Dendritic cell treated with granulocyte-macrophage colony-stimulating factor and Interleukin-4, amounts not matched to agents 40 ng/mL and 50 ng/mL, for 4 days (primary cell): ENCODE measurements at regions not wholly inside any gene's neighbourhood (a gene's known extent, or its start where the extent isn't known, plus 50 kb on each side); places are given as distances from the start of the nearest gene placed in this dataset.

Source experiments
- H3K27ac Mint-ChIP-seq: one replicate; pipeline ENCODE4 v1.8.0; 2022; ENCODE audit warnings: mild to moderate bottlenecking, mixed read lengths
- H3K27me3 Mint-ChIP-seq: one replicate; pipeline ENCODE4 v1.8.0; 2022; ENCODE audit warnings: mild to moderate bottlenecking, mixed read lengths
- H3K36me3 Mint-ChIP-seq: one replicate; pipeline ENCODE4 v1.8.0; 2022; ENCODE audit warnings: low read depth, mixed read lengths
- H3K4me1 Mint-ChIP-seq: one replicate; pipeline ENCODE4 v1.8.0; 2022; ENCODE audit warnings: low read depth, mixed read lengths
- H3K4me3 Mint-ChIP-seq: one replicate; pipeline ENCODE4 v1.8.0; 2022; ENCODE audit warnings: mild to moderate bottlenecking, moderate library complexity, mixed read lengths
- H3K9me3 Mint-ChIP-seq: one replicate; pipeline ENCODE4 v1.8.0; 2022; ENCODE audit warnings: mixed read lengths
- intact Hi-C: fragments of 100-400 bp; cut with micrococcal nuclease; formaldehyde crosslinking; loops from one replicate; pipeline ENCODE4 v1.15.0; 2022

DNA sequence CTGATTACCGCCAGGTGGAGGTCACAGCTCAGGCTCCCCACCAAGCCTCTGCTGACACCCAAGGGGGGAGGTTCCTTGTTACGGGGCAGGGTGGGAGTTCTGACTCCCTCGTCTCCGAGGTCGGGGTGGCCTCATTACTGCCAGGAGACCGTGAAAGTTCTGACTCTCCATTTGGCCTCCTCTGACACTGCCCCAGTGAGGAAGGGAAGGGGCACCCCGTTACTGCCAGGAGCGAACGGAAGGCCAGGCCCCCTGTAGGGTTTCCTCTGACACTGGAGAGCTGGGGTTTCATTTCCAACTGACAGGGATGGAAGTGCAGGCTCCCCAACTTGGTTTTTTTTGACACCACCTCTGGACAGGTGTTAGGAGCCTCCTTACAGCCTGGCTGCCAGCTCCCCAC is 138.1 kb upstream of the EEPD1 start:
- intact Hi-C loops = no loop called here
- Mint-ChIP-seq H3K9me3 (no peaks in the 10 kb centered on the region), H3K4me3 (no peak overlapping the region), H3K36me3 (no peaks in the 10 kb centered on the region), H3K4me1 (no peaks in the 10 kb centered on the region), H3K27me3 (peaks cover 3% of the 10 kb centered on the region), H3K27ac (no peak overlapping the region)

DNA sequence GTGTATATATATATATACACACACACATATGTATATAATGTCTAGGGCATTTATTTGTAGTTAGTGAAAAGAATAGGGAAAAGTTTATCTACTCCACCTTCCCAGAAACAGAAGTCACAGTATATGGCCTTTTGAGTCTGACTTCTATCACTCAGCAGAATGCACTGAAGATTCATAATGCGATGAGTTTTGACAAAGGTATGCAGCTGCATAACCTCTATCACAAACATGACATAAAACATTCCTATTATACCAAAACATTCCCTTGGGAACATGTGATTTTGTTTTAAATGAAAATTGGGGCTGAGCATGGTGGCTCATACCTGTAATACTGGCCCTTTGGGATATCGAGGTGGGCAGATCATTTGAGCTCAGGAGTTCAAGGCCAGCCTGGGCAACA is 137.3 kb upstream of the EEPD1 start:
- Mint-ChIP-seq H3K36me3 (no peaks in the 10 kb centered on the region), H3K27ac (no peak overlapping the region), H3K4me3 (no peak overlapping the region), H3K4me1 (no peaks in the 10 kb centered on the region), H3K27me3 (peaks cover 3% of the 10 kb centered on the region), H3K9me3 (no peaks in the 10 kb centered on the region)
- intact Hi-C loops = no loop called here

DNA sequence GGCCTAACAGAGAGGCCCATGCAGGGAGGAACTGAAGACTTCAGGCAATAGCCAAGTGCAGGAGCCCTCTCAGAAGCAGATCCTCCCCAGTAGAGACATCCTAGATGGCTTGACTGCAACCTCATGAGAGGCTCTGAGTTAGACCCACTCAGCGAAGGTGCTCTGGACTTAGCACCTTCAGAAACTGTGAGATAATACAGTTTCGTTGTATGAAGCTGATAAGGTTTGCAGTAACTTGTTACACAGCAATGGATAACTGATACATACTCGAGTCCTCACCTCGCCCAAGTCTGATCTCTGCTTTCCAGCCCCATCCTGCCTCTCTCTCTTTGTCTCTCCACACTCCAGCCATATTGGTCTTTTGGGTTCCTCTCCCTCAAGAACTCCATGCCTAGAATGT is 136.4 kb upstream of the EEPD1 start:
- no peak overlapping the region for H3K27ac Mint-ChIP-seq
- peaks cover under 1% of the 10 kb centered on the region for H3K4me1 Mint-ChIP-seq
- intact Hi-C loops = no loop called here
- H3K9me3 Mint-ChIP-seq = no peaks in the 10 kb centered on the region
- H3K4me3 Mint-ChIP-seq = no peak overlapping the region
- peaks cover 3% of the 10 kb centered on the region for H3K27me3 Mint-ChIP-seq
- H3K36me3 Mint-ChIP-seq = no peaks in the 10 kb centered on the region

DNA sequence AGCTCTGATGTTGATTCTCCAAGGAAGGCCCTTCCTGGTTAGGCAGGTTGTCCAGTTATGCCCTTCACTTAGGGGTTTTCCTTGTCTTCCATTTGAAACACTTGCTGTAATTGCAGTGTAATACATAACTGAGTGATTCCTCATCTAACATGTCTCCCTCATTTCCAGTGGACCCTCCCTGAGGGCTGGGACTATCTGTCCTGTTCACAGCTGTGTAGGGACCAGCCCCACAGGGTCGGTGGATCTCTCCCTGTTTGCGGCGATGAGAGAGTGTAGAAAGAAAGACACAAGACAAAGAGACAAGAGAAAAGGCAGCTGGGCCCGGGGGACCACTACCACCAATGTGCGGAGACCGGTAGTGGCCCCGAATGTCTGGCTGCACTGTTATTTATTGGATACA is 135.9 kb upstream of the EEPD1 start:
- intact Hi-C loops = no loop called here
- no peak overlapping the region for H3K4me3 Mint-ChIP-seq
- H3K36me3 Mint-ChIP-seq = no peaks in the 10 kb centered on the region
- no peaks in the 10 kb centered on the region for H3K9me3 Mint-ChIP-seq
- H3K27me3 Mint-ChIP-seq = peaks cover 3% of the 10 kb centered on the region
- peaks cover 5% of the 10 kb centered on the region for H3K4me1 Mint-ChIP-seq
- no peak overlapping the region for H3K27ac Mint-ChIP-seq

DNA sequence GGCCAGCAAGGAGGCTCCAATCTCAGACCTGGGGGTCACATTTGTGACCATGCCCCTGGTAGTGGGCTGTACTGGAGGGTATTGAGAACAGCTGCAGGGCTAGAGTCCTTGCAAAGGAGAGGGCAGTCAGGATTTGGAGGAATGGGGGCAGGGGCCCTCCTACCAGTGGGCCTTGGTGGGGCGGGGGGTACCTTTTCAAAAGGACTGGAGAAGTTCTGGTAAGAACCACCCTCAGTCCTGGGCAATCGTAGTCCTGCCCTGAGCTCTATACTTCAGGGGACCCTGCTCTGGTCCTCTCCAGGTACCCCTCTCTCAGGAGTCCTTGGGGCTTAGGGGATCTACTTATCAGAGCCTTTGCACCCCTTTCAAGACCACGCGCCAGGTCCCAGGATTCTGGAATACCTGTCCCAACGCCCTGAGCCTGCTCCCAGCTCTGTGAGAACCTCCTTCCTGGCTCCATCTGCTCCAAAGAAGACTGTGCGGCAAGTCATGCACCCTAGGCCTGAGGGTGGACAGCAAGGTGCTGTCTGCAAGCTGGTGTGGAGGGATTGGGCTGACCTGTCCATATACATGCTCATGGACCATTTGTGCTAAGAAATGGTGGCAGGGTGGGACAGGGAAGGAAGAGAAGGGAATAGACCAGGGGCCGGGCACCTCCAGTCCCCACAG is 134.1 kb upstream of the EEPD1 start:
- Mint-ChIP-seq H3K36me3 (no peaks in the 10 kb centered on the region), H3K9me3 (no peaks in the 10 kb centered on the region), H3K4me1 (peaks cover 13% of the 10 kb centered on the region), H3K27me3 (peaks cover 3% of the 10 kb centered on the region), H3K4me3 (no peak overlapping the region), H3K27ac (no peak overlapping the region)
- intact Hi-C loops = no loop called here

DNA sequence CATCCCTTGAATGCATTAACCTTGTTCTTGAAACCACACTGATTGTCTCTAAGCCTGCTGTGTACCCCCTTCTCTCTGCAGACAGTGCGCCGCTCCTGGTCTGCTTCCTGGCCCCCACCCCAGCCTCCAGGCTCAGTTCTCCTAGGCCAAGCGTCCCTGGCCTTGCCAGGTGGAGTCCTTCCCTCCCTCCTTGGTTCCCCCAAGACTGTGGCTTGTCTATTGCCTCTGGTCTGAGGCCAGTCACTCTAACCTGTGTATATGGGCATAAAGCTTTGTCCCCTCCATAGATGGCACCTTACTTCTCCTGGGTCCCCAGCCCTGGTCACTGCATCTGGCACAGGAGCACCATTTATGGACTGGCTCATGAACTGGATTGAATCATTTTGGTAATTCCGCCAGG is 133.5 kb upstream of the EEPD1 start:
- no peaks in the 10 kb centered on the region for H3K9me3 Mint-ChIP-seq
- H3K4me3 Mint-ChIP-seq = no peak overlapping the region
- peaks cover 13% of the 10 kb centered on the region for H3K4me1 Mint-ChIP-seq
- no peak overlapping the region for H3K27ac Mint-ChIP-seq
- intact Hi-C loops = no loop called here
- peaks cover 5% of the 10 kb centered on the region for H3K27me3 Mint-ChIP-seq
- no peaks in the 10 kb centered on the region for H3K36me3 Mint-ChIP-seq

DNA sequence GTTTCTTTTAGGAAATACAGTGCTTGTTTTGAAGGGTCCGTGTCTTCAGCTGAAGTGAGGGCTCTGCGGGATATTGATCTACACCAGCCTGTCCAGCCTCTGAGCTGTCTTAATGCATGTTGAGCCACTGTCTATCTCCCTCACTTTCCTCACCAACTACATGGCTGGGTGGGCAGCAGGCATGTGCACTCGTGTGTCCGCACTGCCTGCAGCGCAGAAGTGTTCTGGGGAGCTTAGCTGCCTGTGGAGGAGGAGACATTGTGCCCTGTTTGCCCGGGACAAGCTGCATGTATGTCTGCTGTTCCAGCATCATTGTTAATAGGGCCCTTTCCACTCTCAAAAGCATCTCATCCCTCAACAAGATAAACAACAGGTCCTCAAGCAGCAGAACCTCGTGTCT is 133.1 kb upstream of the EEPD1 start:
- H3K27ac Mint-ChIP-seq = no peak overlapping the region
- no peaks in the 10 kb centered on the region for H3K36me3 Mint-ChIP-seq
- intact Hi-C loops = no loop called here
- peaks cover 5% of the 10 kb centered on the region for H3K27me3 Mint-ChIP-seq
- no peaks in the 10 kb centered on the region for H3K9me3 Mint-ChIP-seq
- H3K4me3 Mint-ChIP-seq = no peak overlapping the region
- peaks cover 13% of the 10 kb centered on the region for H3K4me1 Mint-ChIP-seq

DNA sequence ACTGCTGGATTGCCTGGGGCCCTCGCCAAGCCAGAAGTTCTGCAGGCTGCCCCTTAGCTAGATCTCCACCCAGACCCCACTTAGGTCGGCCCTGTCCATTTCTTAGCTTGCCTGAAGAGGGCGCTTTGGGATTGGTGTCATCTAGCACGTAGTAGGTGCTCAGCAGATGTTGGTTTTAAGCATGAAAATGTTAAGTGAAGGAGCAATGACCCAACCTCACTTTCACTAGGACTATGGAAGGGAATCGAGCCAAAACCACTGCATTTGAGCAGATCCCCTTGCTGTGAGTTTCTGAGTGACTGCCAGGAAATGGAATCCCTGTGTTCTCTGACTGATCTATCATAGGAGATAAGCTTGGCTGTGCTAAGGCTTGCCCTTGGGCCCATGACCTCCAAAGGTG is 131.7 kb upstream of the EEPD1 start:
- Mint-ChIP-seq H3K27me3 (peaks cover 7% of the 10 kb centered on the region), H3K4me1 (peaks cover 13% of the 10 kb centered on the region), H3K9me3 (no peaks in the 10 kb centered on the region), H3K4me3 (no peak overlapping the region), H3K36me3 (no peaks in the 10 kb centered on the region), H3K27ac (no peak overlapping the region)
- intact Hi-C loops = no loop called here

DNA sequence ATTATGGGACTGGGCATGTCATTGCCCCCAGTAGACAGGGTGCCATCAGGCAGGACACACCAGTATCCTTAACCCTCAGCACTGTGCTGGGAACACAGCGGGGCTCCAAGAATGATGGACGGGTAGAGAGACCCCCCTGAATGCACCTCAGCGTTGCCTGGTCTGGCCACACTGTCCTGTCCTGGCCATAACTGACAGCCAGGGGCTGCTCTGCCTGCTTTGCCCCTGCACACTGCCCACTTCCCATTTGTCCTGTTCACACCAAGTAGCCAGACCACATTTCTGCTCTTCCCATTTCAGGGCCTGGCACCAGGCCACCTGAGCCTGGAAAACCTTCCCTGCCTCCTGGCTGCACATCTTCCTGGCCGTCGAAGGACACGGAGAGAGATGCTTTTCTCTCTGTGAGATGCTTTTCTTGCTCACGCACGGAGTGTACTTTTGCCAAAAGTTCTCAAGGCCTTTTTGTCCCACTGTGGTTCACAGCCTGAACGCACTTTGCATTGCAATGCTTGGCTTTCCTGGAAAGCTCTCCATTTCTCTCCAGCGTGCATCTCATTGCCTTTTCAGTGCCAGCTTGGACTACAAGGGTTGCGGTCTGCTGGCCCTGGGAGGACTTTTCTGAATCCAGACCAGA is 131.0 kb upstream of the EEPD1 start:
- no peak overlapping the region for H3K4me3 Mint-ChIP-seq
- H3K4me1 Mint-ChIP-seq = peaks cover 13% of the 10 kb centered on the region
- no peaks in the 10 kb centered on the region for H3K9me3 Mint-ChIP-seq
- H3K36me3 Mint-ChIP-seq = no peaks in the 10 kb centered on the region
- intact Hi-C loops = no loop called here
- H3K27me3 Mint-ChIP-seq = peaks cover 7% of the 10 kb centered on the region
- no peak overlapping the region for H3K27ac Mint-ChIP-seq

DNA sequence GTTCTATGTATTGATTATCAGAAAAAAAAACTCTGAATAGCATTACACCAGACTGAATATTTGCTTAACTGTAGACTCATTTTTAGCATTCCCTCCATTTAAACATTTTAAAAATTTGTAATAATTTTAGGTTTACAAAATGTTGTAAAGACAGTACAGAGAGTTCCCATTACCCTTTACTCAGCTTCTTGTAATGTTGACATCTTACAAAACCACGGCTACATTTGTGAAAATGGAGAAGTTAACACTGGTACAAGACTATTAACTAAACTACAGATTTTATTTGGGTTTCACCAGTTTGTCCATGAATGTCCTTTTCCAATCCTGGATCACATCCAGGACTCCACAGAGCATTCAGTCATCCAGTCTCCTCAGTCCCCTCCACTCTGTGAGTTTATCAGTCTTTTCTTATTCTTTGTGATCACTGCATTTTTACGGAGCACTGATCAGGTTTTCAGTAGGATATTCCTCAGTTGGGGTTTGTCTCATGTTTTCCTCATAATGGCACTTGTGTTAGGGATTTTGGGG is 130.0 kb upstream of the EEPD1 start:
- H3K36me3 Mint-ChIP-seq = no peaks in the 10 kb centered on the region
- no peak overlapping the region for H3K27ac Mint-ChIP-seq
- H3K4me1 Mint-ChIP-seq = peaks cover 13% of the 10 kb centered on the region
- H3K9me3 Mint-ChIP-seq = no peaks in the 10 kb centered on the region
- no peak overlapping the region for H3K4me3 Mint-ChIP-seq
- intact Hi-C loops = no loop called here
- H3K27me3 Mint-ChIP-seq = peaks cover 9% of the 10 kb centered on the region

DNA sequence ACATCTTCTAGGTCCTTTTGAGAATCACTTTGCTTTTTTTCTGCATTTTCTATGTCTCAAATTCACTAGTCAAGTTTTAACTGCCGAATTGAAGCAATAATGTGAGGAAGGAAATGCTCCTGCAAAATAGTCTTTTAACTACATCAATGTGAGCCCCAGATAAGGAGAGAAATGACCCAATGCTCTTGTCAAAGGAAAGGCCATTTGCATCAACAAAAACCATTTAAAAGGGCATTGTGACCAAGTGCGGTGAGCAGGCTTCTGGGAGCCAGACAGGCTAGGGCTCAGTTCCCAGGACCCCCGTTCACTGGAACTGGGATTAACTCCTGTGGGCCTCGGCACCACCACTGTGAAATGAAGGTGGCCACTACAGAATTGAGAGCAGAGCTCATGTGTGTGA is 127.9 kb upstream of the EEPD1 start:
- no peaks in the 10 kb centered on the region for H3K36me3 Mint-ChIP-seq
- intact Hi-C loops = no loop called here

DNA sequence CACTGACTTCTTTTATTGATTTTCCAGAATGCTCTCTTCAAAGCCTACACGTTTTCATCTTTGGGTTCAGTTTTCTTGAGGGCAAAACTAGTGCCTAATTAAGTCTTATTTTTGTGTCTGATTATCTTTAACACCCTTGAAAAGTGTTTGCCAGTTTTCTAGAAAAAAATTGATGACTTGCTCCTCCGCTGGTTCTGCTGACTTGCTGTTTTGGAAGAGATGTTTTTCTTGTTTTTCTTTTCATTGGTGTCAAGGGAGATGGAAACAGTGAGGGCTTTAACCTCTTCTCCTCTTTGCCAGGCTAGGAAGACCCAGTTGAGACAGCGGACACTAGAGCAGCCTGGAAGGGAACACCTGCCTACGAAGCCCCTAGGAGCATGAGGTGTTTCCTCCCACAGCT is 123.7 kb upstream of the EEPD1 start:
- no peaks in the 10 kb centered on the region for H3K4me1 Mint-ChIP-seq
- no peaks in the 10 kb centered on the region for H3K36me3 Mint-ChIP-seq
- H3K27me3 Mint-ChIP-seq = peaks cover 33% of the 10 kb centered on the region
- intact Hi-C loops = no loop called here
- H3K4me3 Mint-ChIP-seq = no peak overlapping the region
- no peaks in the 10 kb centered on the region for H3K9me3 Mint-ChIP-seq
- H3K27ac Mint-ChIP-seq = no peak overlapping the region

More for the DNA sequence above, 127.9 kb upstream of the EEPD1 start:
- Mint-ChIP-seq H3K4me3 (no peak overlapping the region), H3K27me3 (peaks cover 11% of the 10 kb centered on the region), H3K27ac (no peak overlapping the region), H3K4me1 (peaks cover 13% of the 10 kb centered on the region), H3K9me3 (no peaks in the 10 kb centered on the region)

DNA sequence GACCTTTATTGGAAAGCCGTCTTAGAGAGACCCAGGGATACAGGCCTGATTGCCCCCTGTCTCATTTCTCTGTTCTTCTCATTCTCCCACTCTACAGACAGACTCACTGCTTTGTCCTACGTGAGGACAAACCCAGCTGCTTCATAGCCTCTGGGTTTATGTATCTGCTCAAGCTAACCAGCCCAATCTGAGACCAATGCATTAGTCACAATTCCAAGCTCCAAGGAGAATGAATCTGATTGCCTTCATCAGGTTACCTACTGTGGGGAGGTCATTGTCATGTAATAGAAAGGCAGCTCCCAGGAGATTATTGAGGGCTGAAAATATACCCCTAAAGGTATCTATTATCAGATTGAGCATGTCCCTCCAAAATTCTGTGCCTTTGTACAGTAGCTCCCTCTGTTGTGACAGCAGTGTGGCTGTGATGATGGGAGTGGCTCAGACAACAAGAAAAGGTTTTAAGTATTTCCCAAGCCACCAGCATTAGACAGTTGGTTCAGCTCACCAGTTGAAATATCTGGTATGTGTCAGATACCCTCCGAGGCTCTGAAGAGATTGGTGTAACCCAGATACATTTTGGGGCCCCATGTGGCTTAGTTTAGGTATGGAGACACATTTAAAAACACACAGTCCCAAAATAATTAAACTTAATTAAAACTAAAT is 123.1 kb upstream of the EEPD1 start:
- H3K27ac Mint-ChIP-seq = no peak overlapping the region
- H3K4me1 Mint-ChIP-seq = no peaks in the 10 kb centered on the region
- intact Hi-C loops = no loop called here
- no peak overlapping the region for H3K4me3 Mint-ChIP-seq
- peaks cover 34% of the 10 kb centered on the region for H3K27me3 Mint-ChIP-seq
- no peaks in the 10 kb centered on the region for H3K36me3 Mint-ChIP-seq
- H3K9me3 Mint-ChIP-seq = no peaks in the 10 kb centered on the region

DNA sequence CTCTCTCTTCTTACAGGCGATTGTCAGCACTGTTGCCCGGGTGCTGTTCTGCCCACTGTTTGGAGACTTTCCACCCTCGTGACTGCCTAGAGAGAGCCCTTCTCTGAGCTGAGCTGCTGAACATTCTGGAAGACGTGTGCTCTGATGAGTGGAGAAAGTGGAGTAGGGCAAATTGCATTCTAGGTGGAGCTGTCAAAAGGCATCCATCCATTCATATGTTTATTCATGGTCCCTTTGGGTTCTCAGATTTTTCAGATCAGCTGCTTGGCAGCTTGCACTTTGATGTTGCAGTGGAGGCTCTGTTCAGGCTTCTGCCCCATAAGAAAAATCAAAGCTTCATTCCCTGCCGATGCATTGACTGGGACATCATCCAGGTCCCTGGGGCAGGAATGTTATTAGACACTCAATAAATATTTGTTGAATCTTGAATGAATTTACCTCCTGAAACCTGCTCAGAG is 120.7 kb upstream of the EEPD1 start:
- Mint-ChIP-seq H3K36me3 (no peaks in the 10 kb centered on the region), H3K9me3 (no peaks in the 10 kb centered on the region), H3K27ac (no peak overlapping the region), H3K4me3 (no peak overlapping the region), H3K4me1 (no peaks in the 10 kb centered on the region), H3K27me3 (peaks cover 45% of the 10 kb centered on the region)
- intact Hi-C loops = no loop called here
